ENCODE measurements at regions not wholly inside any gene's neighbourhood (a gene's known extent, or its start where the extent isn't known, plus 50 kb on each side); places are given as distances from the start of the nearest gene placed in this dataset.

DNA sequence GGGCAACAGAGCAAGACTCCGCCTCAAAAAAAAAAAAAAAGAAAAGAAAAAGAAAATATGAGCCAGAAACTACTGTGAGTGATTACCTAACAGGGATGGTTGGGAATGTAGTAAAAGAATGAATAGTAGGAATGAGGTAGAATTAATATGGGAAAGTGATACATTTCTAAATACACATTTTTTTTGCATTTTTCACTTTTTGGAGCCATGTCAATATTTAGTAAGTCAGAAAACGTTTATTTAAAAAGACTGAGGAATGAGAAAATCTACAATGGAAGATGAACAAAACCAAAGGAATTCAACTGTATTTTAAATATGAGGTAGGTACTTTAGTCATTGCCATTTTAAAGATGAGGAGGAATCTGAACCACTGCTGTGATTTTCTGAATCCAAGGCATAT lies 817.2 kb upstream of the CADM2 start:
- TF ChIP-seq, protein P1, sequence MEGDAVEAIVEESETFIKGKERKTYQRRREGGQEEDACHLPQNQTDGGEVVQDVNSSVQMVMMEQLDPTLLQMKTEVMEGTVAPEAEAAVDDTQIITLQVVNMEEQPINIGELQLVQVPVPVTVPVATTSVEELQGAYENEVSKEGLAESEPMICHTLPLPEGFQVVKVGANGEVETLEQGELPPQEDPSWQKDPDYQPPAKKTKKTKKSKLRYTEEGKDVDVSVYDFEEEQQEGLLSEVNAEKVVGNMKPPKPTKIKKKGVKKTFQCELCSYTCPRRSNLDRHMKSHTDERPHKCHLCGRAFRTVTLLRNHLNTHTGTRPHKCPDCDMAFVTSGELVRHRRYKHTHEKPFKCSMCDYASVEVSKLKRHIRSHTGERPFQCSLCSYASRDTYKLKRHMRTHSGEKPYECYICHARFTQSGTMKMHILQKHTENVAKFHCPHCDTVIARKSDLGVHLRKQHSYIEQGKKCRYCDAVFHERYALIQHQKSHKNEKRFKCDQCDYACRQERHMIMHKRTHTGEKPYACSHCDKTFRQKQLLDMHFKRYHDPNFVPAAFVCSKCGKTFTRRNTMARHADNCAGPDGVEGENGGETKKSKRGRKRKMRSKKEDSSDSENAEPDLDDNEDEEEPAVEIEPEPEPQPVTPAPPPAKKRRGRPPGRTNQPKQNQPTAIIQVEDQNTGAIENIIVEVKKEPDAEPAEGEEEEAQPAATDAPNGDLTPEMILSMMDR (conservative IDR thresholded peaks at IDR 0.05 in 1 of 2, IDR thresholded peaks at IDR 0.05 in 1 of 2; ENCODE audit: low read depth in 1 of 2, low read length in 2 of 2) = no peak
- TF ChIP-seq EZH2 (IDR thresholded peaks at IDR 0.05; ENCODE audit: low read length, missing control alignments) = no peak

Measured in fibroblast of lung (primary cell).